BLaER1 treated with 17β-estradiol and CSF1 and Interleukin-3, amounts not matched to agents 10 nM and 100 nM (cell line): ENCODE measurements at regions not wholly inside any gene's neighbourhood (a gene's known extent, or its start where the extent isn't known, plus 50 kb on each side); places are given as distances from the start of the nearest gene placed in this dataset.

Experiments
- H3K27ac ChIP-seq, 11 experiments: shearing (Covaris generic); formaldehyde crosslinking; 2 replicates each; pipeline ENCODE4 v1.8.1; 2022
- H3K27me3 ChIP-seq, 11 experiments: shearing (Covaris generic); formaldehyde crosslinking; 2 replicates each; pipeline ENCODE4 v1.8.1; 2022
- H3K36me3 ChIP-seq, 11 experiments: shearing (Covaris generic); formaldehyde crosslinking; 2 replicates each; pipeline ENCODE4 v1.8.1; 2022
- H3K4me1 ChIP-seq, 10 experiments: shearing (Covaris generic); formaldehyde crosslinking; 2 replicates each; pipeline ENCODE4 v1.8.1; 2022
- H3K4me2 ChIP-seq, 11 experiments: shearing (Covaris generic); formaldehyde crosslinking; 2 replicates each; pipeline ENCODE4 v1.8.1; 2022
- H3K4me3 ChIP-seq, 10 experiments: shearing (Covaris generic); formaldehyde crosslinking; 2 replicates each; pipeline ENCODE4 v1.8.1; 2022
- H3K9ac ChIP-seq, 11 experiments: shearing (Covaris generic); formaldehyde crosslinking; 2 replicates each; pipeline ENCODE4 v1.8.1; 2022
- H3K9me3 ChIP-seq, 11 experiments: shearing (Covaris generic); formaldehyde crosslinking; replicated peaks in 1 of 11; 2 replicates each; pipeline ENCODE4 v1.8.1; 2022
- H4K20me1 ChIP-seq, 11 experiments: shearing (Covaris generic); formaldehyde crosslinking; 2 replicates each; pipeline ENCODE4 v1.8.1; 2022
- Cebpa-rat ChIP-seq, 11 experiments: shearing (Covaris generic); IDR thresholded peaks; 2 replicates each; pipeline ENCODE4 v1.8.1; 2022

DNA sequence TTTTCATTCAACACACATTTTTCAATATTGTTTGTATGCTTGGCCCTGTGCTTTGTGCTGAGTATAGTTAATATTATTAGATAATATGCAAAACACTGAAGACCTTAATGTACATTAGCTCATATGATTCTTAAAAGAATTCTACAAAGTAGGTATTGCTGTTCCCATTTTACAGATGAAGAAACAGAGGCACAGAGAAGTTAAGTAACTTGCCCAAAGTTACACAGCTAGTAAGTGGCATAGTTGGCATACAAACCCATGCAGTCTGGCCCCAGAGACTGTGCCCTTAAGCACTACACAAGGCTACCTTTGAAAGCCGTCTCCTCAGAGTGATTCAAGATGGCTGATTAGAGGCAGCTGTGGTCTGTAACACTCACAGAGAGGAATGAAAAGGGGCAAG lies 293.4 kb upstream of the F9 start:
- no peaks in the 10 kb centered on the region for H3K4me1 ChIP-seq
- no peaks in the 10 kb centered on the region for H3K36me3 ChIP-seq
- no peak for TF ChIP-seq Cebpa-rat (IDR thresholded peaks at IDR 0.05)
- H3K27me3 ChIP-seq, result peaks cover 62 to 99% (median 96%) of the 10 kb centered on the region in 11 experiments
- no peak overlapping the region for H3K4me2 ChIP-seq
- H4K20me1 ChIP-seq, result no peaks in the 10 kb centered on the region; a peak in 1 of 22 replicates
- H3K9me3 ChIP-seq, result peaks cover 0 to 4% (median 0%) of the 10 kb centered on the region in 11 experiments; a peak in 1 of 22 replicates
- no peak overlapping the region for H3K9ac ChIP-seq
- H3K4me3 ChIP-seq, result no peak overlapping the region
- H3K27ac ChIP-seq, result no peak overlapping the region

DNA sequence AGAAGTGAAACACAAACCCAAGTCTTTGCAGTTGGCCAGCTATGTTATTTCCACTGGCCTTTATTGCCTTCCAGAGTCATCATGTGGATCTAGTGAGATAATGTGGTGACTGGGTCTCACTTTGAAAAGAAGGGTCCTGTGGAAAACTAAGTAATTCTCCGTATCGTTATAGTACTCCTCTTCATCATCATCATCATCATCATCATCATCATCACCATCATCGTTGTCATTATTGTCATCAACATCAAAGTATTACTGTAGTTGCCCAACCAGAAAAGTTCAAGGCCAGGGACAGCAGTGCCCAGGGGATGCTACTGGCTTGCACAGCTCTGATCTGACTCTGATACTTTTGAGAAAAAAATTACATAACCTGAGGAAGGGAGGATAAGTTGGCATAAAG lies 295.6 kb upstream of the F9 start:
- Histone ChIP-seq H3K27me3 (peaks cover 63 to 99% (median 96%) of the 10 kb centered on the region in 11 experiments), H3K4me2 (no peak overlapping the region), H3K27ac (no peak overlapping the region), H3K36me3 (no peaks in the 10 kb centered on the region), H3K4me3 (no peak overlapping the region), H3K4me1 (no peaks in the 10 kb centered on the region), H3K9me3 (peaks cover 0 to 4% (median 0%) of the 10 kb centered on the region in 11 experiments; a peak in 1 of 22 replicates), H4K20me1 (no peaks in the 10 kb centered on the region; a peak in 2 of 22 replicates), H3K9ac (no peak overlapping the region)
- TF ChIP-seq Cebpa-rat (IDR thresholded peaks at IDR 0.05), result no peak

- peaks cover 0 to 4% (median 0%) of the 10 kb centered on the region in 11 experiments; a peak in 5 of 22 replicates for H4K20me1 ChIP-seq
- H3K9ac ChIP-seq, result no peak overlapping the region
- no peaks in the 10 kb centered on the region for H3K9me3 ChIP-seq
- H3K36me3 ChIP-seq, result no peaks in the 10 kb centered on the region
- H3K27ac ChIP-seq, result no peak overlapping the region
- TF ChIP-seq Cebpa-rat (IDR thresholded peaks at IDR 0.05), result no peak
- H3K4me2 ChIP-seq, result no peak overlapping the region
- H3K27me3 ChIP-seq, result peaks cover 97 to 100% (median 100%) of the 10 kb centered on the region in 11 experiments
- H3K4me1 ChIP-seq, result no peaks in the 10 kb centered on the region
- H3K4me3 ChIP-seq, result no peak overlapping the region
Measured at GRCh38 chrX:139224953-139225665, 305.4 kb upstream of the F9 start.

DNA sequence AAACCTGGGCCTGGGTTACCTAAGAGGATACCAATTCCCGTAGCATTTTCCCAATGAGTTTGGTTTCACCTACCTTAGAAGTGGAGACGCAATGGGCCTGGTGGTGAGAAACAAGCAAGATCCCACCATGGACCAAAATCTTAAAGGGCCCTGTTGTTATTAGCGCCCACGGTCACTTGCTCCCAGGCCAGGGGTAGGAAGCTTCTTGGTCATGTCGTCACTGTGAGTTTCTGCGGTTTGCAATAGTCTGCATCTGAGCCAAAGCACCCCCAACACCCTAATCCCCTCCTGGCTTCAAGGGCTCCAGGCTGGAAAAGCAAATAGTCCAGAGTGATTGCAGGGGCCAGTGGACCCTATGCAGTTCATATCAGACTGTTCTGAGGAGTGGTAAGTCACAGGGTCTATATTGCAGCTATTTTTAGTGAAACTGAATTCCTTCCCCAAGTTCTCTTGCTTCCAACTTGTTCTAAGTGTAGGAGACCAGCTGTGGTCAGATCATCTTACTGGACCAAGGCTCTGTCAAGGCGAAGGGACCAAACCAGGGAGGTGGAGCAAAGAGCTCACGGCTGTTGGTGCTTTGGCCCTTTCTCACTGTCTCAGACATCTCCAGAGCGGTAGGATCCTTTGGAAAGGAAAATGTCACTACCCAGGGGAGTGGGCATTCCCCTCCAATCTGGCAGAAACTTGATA lies 307.9 kb upstream of the F9 start:
- Histone ChIP-seq H3K9ac (no peak overlapping the region), H3K4me1 (no peaks in the 10 kb centered on the region), H3K36me3 (no peaks in the 10 kb centered on the region), H3K27me3 (peaks cover 90 to 100% (median 94%) of the 10 kb centered on the region in 11 experiments), H3K4me3 (no peak overlapping the region), H4K20me1 (peaks cover 0 to 7% (median 0%) of the 10 kb centered on the region in 11 experiments; a peak in 4 of 22 replicates), H3K9me3 (no peaks in the 10 kb centered on the region), H3K27ac (no peak overlapping the region), H3K4me2 (no peak overlapping the region)
- TF ChIP-seq Cebpa-rat (IDR thresholded peaks at IDR 0.05), result no peak

DNA sequence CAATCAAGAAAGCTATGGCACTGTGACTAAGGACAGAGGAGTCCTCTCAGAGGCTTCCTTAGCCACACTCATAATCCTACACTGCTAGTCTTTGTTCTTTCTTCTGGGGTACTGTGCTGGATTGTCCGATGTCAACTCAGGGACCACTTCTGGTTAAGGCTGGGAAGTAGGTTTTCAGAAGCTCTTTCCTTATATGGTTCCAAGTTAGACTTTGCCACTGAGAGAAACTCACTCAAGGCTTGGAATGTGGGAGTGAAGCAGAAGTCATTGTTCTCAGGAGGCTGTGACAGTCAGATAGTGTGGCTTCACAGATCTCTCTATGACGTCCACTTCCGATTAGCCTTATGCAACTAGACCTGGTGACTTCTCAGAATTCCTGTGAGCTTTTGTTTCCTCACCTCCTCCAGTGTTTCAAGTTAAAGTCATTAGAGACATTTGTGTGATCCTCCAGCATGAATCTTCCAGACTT lies 317.3 kb upstream of the F9 start:
- Histone ChIP-seq H3K27me3 (peaks cover 80 to 97% (median 92%) of the 10 kb centered on the region in 11 experiments), H3K9ac (no peak overlapping the region), H3K27ac (no peak overlapping the region), H3K4me1 (no peaks in the 10 kb centered on the region), H3K9me3 (peaks cover 0 to 7% (median 0%) of the 10 kb centered on the region in 11 experiments; a peak in 1 of 22 replicates), H4K20me1 (peaks cover 0 to 3% (median 0%) of the 10 kb centered on the region in 11 experiments; a peak in 1 of 22 replicates), H3K4me3 (no peak overlapping the region), H3K4me2 (no peak overlapping the region), H3K36me3 (no peaks in the 10 kb centered on the region)
- TF ChIP-seq Cebpa-rat (IDR thresholded peaks at IDR 0.05), result no peak

DNA sequence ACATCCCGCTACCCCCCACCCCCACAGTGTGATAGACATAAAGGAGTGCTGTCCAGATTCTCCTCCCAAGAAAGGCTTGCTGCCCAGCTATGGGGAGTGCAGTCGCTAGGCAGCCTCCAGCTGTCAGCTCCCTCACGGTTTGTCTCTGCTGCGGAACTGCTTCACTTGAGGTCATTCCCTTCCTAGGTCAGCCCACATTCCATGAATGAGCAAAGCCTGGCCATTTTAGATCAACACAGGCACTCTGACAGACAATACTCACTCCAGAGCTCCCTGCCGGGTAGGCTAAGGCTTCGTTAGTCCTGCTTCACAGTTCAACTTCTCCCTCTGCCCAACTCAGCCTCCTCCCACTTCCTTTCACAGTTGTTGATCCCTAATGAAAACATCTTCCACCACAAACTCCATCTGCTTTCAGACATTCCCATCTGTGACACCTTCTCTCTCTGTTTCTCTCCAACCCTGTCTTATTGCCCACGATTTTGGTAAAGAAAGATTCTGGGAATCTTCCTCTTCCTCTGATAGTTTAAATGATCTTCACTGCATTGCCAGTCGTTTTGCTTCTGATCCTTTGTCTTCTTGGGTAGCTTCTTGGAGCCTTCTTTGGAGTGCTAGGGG lies 318.9 kb upstream of the F9 start:
- TF ChIP-seq Cebpa-rat (IDR thresholded peaks at IDR 0.05), result no peak
- H3K4me3 ChIP-seq, result no peak overlapping the region
- H3K4me1 ChIP-seq, result no peaks in the 10 kb centered on the region
- no peaks in the 10 kb centered on the region for H3K36me3 ChIP-seq
- peaks cover 0 to 7% (median 0%) of the 10 kb centered on the region in 11 experiments; a peak in 1 of 22 replicates for H3K9me3 ChIP-seq
- peaks cover 0 to 3% (median 0%) of the 10 kb centered on the region in 11 experiments; a peak in 1 of 22 replicates for H4K20me1 ChIP-seq
- H3K27me3 ChIP-seq, result peaks cover 83 to 97% (median 92%) of the 10 kb centered on the region in 11 experiments
- no peak overlapping the region for H3K4me2 ChIP-seq
- H3K9ac ChIP-seq, result no peak overlapping the region
- no peak overlapping the region for H3K27ac ChIP-seq

- Histone ChIP-seq H3K4me2 (no peak overlapping the region), H3K4me3 (no peak overlapping the region), H3K4me1 (no peaks in the 10 kb centered on the region), H3K27me3 (peaks cover 80 to 94% (median 84%) of the 10 kb centered on the region in 11 experiments), H3K36me3 (no peaks in the 10 kb centered on the region), H3K9me3 (peaks cover 0 to 16% (median under 1%) of the 10 kb centered on the region in 11 experiments; a peak in 10 of 22 replicates), H3K27ac (no peak overlapping the region), H4K20me1 (peaks cover 0 to 3% (median 0%) of the 10 kb centered on the region in 11 experiments; a peak in 1 of 22 replicates), H3K9ac (no peak overlapping the region)
- TF ChIP-seq Cebpa-rat (IDR thresholded peaks at IDR 0.05), result no peak
Measured at GRCh38 chrX:139209342-139209741, 321.2 kb upstream of the F9 start.

GRCh38 chrX:139207655-139208054 lies 322.9 kb upstream of the F9 start:
- no peak for TF ChIP-seq Cebpa-rat (IDR thresholded peaks at IDR 0.05)
- no peaks in the 10 kb centered on the region for H3K36me3 ChIP-seq
- peaks cover 0 to 24% (median 9%) of the 10 kb centered on the region in 11 experiments; a peak in 13 of 22 replicates for H3K9me3 ChIP-seq
- H3K4me2 ChIP-seq, result no peak overlapping the region
- H4K20me1 ChIP-seq, result peaks cover 0 to 5% (median 0%) of the 10 kb centered on the region in 11 experiments; a peak in 3 of 22 replicates
- H3K4me1 ChIP-seq, result no peaks in the 10 kb centered on the region
- H3K9ac ChIP-seq, result no peak overlapping the region
- no peak overlapping the region for H3K27ac ChIP-seq
- peaks cover 67 to 90% (median 80%) of the 10 kb centered on the region in 11 experiments for H3K27me3 ChIP-seq
- H3K4me3 ChIP-seq, result no peak overlapping the region

DNA sequence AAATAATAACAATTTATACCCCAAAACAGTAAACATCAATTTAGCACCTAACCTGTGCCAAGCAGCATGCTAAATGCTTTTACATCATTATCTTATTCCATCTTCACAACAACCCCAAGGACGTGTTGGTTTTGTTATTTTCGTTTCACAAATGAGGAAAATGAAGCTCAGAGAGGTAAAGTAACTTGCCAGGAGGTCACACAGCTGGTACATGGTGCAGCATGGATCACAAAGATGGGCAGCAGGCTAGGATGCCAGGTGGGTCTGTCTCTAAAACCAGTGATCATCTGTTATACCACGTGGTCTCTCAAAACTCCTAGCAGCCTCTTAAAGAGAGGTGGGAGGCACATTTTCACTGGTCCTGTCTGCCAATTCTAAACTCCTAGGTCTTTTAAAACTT lies 323.6 kb upstream of the F9 start:
- H3K4me3 ChIP-seq, result no peak overlapping the region
- peaks cover 0 to 24% (median 9%) of the 10 kb centered on the region in 11 experiments; a peak in 13 of 22 replicates for H3K9me3 ChIP-seq
- peaks cover 67 to 90% (median 80%) of the 10 kb centered on the region in 11 experiments for H3K27me3 ChIP-seq
- H3K36me3 ChIP-seq, result no peaks in the 10 kb centered on the region
- TF ChIP-seq Cebpa-rat (IDR thresholded peaks at IDR 0.05), result no peak
- no peak overlapping the region for H3K9ac ChIP-seq
- H3K4me2 ChIP-seq, result no peak overlapping the region
- peaks cover 0 to 5% (median 0%) of the 10 kb centered on the region in 11 experiments; a peak in 4 of 22 replicates for H4K20me1 ChIP-seq
- no peaks in the 10 kb centered on the region for H3K4me1 ChIP-seq
- H3K27ac ChIP-seq, result no peak overlapping the region
